ENCODE measurements at regions not wholly inside any gene's neighbourhood (a gene's known extent, or its start where the extent isn't known, plus 50 kb on each side); places are given as distances from the start of the nearest gene placed in this dataset.

GRCh38 chr7:101701153-101701794, 72.2 kb upstream of the MYL10 start:
- no peaks in the 10 kb centered on the region for H3K9me3 ChIP-seq (replicated peaks in 1 of 11)
- H3K27ac ChIP-seq: no peak overlapping the region
- no peak overlapping the region for H3K9ac ChIP-seq
- peak overlapping the region in 3 of 11 experiments; percentile 14 to 29 (median 15); a peak in 2 of 22 replicates for H3K4me2 ChIP-seq
- H3K4me3 ChIP-seq: no peak overlapping the region
- peaks cover 6 to 23% (median 17%) of the 10 kb centered on the region in 10 experiments; a peak in 17 of 20 replicates for H3K4me1 ChIP-seq
- H3K27me3 ChIP-seq: no peaks in the 10 kb centered on the region
- TF ChIP-seq Cebpa-rat (IDR thresholded peaks at IDR 0.05): no peak
- no peaks in the 10 kb centered on the region for H3K36me3 ChIP-seq
- no peaks in the 10 kb centered on the region for H4K20me1 ChIP-seq

- H3K4me3 ChIP-seq: no peak overlapping the region
- H4K20me1 ChIP-seq: no peaks in the 10 kb centered on the region
- H3K4me1 ChIP-seq: peaks cover 6 to 23% (median 17%) of the 10 kb centered on the region in 10 experiments; a peak in 17 of 20 replicates
- peak overlapping the region in 5 of 11 experiments; percentile 15 to 29 (median 16); a peak in 2 of 22 replicates for H3K4me2 ChIP-seq
- TF ChIP-seq Cebpa-rat (IDR thresholded peaks at IDR 0.05): no peak
- no peak overlapping the region for H3K9ac ChIP-seq
- no peaks in the 10 kb centered on the region for H3K36me3 ChIP-seq
- H3K27me3 ChIP-seq: no peaks in the 10 kb centered on the region
- H3K27ac ChIP-seq: no peak overlapping the region
- H3K9me3 ChIP-seq (replicated peaks in 1 of 11): no peaks in the 10 kb centered on the region
Measured at GRCh38 chr7:101702362-101702850, 73.3 kb upstream of the MYL10 start.

- TF ChIP-seq Cebpa-rat (IDR thresholded peaks at IDR 0.05): no peak
- H3K36me3 ChIP-seq: no peaks in the 10 kb centered on the region
- no peaks in the 10 kb centered on the region for H4K20me1 ChIP-seq
- H3K4me3 ChIP-seq: no peak overlapping the region
- no peak overlapping the region for H3K9ac ChIP-seq
- H3K4me1 ChIP-seq: peaks cover 0 to 14% (median 9%) of the 10 kb centered on the region in 10 experiments; a peak in 13 of 20 replicates
- no peaks in the 10 kb centered on the region for H3K9me3 ChIP-seq (replicated peaks in 1 of 11)
- no peaks in the 10 kb centered on the region for H3K27me3 ChIP-seq
- peak overlapping the region in 4 of 11 experiments; percentile 7 to 33 (median 30); a peak in 2 of 22 replicates for H3K4me2 ChIP-seq
- H3K27ac ChIP-seq: no peak overlapping the region
Measured at GRCh38 chr7:101705331-101705730, 76.2 kb upstream of the MYL10 start.

GRCh38 chr7:101707587-101707986, 78.5 kb upstream of the MYL10 start:
- Histone ChIP-seq H3K9ac (no peak overlapping the region), H3K36me3 (no peaks in the 10 kb centered on the region), H3K27ac (no peak overlapping the region), H3K4me1 (peaks cover 0 to 14% (median 6%) of the 10 kb centered on the region in 10 experiments; a peak in 9 of 20 replicates), H3K9me3 (replicated peaks in 1 of 11) (no peaks in the 10 kb centered on the region), H3K4me2 (no peak overlapping the region), H3K4me3 (no peak overlapping the region), H3K27me3 (no peaks in the 10 kb centered on the region), H4K20me1 (no peaks in the 10 kb centered on the region)
- TF ChIP-seq Cebpa-rat (IDR thresholded peaks at IDR 0.05): no peak

GRCh38 chr7:101708223-101708622, 79.1 kb upstream of the MYL10 start:
- no peak overlapping the region for H3K9ac ChIP-seq
- no peaks in the 10 kb centered on the region for H4K20me1 ChIP-seq
- H3K27me3 ChIP-seq: no peaks in the 10 kb centered on the region
- no peaks in the 10 kb centered on the region for H3K9me3 ChIP-seq (replicated peaks in 1 of 11)
- TF ChIP-seq Cebpa-rat (IDR thresholded peaks at IDR 0.05): no peak
- no peaks in the 10 kb centered on the region for H3K36me3 ChIP-seq
- H3K27ac ChIP-seq: no peak overlapping the region
- no peak overlapping the region for H3K4me2 ChIP-seq
- H3K4me1 ChIP-seq: peaks cover 0 to 14% (median 6%) of the 10 kb centered on the region in 10 experiments; a peak in 8 of 20 replicates
- no peak overlapping the region for H3K4me3 ChIP-seq

- no peak overlapping the region for H3K27ac ChIP-seq
- no peak overlapping the region for H3K4me2 ChIP-seq
- peaks cover 14 to 44% (median 17%) of the 10 kb centered on the region in 10 experiments for H3K4me1 ChIP-seq
- no peaks in the 10 kb centered on the region for H3K36me3 ChIP-seq
- H4K20me1 ChIP-seq: no peaks in the 10 kb centered on the region
- no peak overlapping the region for H3K4me3 ChIP-seq
- no peaks in the 10 kb centered on the region for H3K27me3 ChIP-seq
- TF ChIP-seq Cebpa-rat (IDR thresholded peaks at IDR 0.05): no peak
- H3K9ac ChIP-seq: no peak overlapping the region
- no peaks in the 10 kb centered on the region for H3K9me3 ChIP-seq (replicated peaks in 1 of 11)
Measured at GRCh38 chr7:101712652-101713051, 83.6 kb upstream of the MYL10 start.

- H3K4me1 ChIP-seq: peaks cover 27 to 55% (median 32%) of the 10 kb centered on the region in 10 experiments
- H3K4me2 ChIP-seq: peak overlapping the region in 2 of 11 experiments; percentile 12 to 18; a peak in 2 of 22 replicates
- no peak overlapping the region for H3K4me3 ChIP-seq
- H3K27ac ChIP-seq: peak overlapping the region in 6 of 11 experiments; percentile 6 to 93 (median 16); a peak in 6 of 22 replicates
- TF ChIP-seq Cebpa-rat (IDR thresholded peaks at IDR 0.05): no peak
- H4K20me1 ChIP-seq: no peaks in the 10 kb centered on the region
- no peaks in the 10 kb centered on the region for H3K27me3 ChIP-seq
- no peak overlapping the region for H3K9ac ChIP-seq
- H3K9me3 ChIP-seq (replicated peaks in 1 of 11): no peaks in the 10 kb centered on the region
- H3K36me3 ChIP-seq: no peaks in the 10 kb centered on the region
Measured at GRCh38 chr7:101714097-101714496, 85.0 kb upstream of the MYL10 start.

- Histone ChIP-seq H3K27me3 (no peaks in the 10 kb centered on the region), H3K4me1 (peaks cover 46 to 85% (median 65%) of the 10 kb centered on the region in 10 experiments), H3K9me3 (replicated peaks in 1 of 11) (no peaks in the 10 kb centered on the region), H3K36me3 (no peaks in the 10 kb centered on the region), H3K9ac (peak overlapping the region; percentile 84 to 94 (median 89)), H3K4me2 (peak overlapping the region; percentile 73 to 98 (median 85)), H3K4me3 (peak overlapping the region; percentile 7 to 67 (median 49); a peak in 18 of 20 replicates), H4K20me1 (no peaks in the 10 kb centered on the region), H3K27ac (peak overlapping the region; percentile 93 to 99 (median 97))
- TF ChIP-seq Cebpa-rat (IDR thresholded peaks at IDR 0.05): peak; percentile 94 to 98 (median 96)
Measured at GRCh38 chr7:101717628-101718357, 88.7 kb upstream of the MYL10 start.
